HPDE6-E6E7 (cell line): ENCODE measurements at regions not wholly inside any gene's neighbourhood (a gene's known extent, or its start where the extent isn't known, plus 50 kb on each side); places are given as distances from the start of the nearest gene placed in this dataset.
A peak's percentile ranks its signal among the peaks of the same experiment; 100 is the strongest.
"Not testable (repeated sequence)": the region's sequence is repeated elsewhere in the genome, so short reads cannot be mapped to it uniquely, and the experiment has no call there.

Source experiments
- DNase-seq: peaks from one replicate; pipeline ENCODE4 v3.0.0; 2011; ENCODE audit warnings: missing footprints; ENCODE audit errors: extremely low spot score

DNA sequence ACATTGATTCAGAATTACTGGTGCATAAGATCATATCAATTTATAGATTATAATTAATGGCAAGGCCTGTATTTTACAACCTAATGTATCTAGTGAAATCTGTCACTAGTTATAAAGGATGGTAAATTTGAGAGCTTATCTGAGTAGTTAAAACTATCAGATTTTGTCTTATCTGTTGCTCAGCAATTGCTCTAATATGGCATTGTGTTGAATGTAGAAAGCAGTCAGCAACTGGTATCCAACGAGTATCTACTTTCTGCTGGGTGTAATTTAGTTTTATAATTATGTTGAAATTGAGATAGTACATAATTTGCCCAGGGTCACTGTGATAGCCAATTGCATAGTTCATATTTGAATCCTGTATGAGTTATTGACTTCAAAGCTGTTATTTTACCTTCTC, 1005.7 kb downstream of the CDH11 start:
- DNase-seq, result no peak

DNA sequence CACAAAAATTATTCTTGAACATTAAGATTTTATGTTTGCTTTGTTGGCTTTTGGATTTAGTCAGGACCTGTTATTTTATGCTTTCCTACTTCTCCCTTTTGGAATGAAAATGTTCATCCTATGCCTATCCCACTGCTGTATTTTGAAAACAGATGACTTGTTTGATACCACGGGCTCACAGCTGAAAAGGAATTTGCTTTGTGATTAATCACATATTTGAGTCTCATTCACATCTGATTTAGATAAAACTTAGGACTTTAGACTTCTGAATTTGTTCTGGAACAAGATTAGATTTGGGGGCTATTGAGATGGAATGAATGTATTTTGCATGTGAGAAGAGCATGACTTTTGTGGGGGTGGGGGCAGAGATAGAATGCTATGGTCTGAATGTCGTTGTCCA, 1012.6 kb downstream of the CDH11 start:
- DNase-seq, result no peak

DNA sequence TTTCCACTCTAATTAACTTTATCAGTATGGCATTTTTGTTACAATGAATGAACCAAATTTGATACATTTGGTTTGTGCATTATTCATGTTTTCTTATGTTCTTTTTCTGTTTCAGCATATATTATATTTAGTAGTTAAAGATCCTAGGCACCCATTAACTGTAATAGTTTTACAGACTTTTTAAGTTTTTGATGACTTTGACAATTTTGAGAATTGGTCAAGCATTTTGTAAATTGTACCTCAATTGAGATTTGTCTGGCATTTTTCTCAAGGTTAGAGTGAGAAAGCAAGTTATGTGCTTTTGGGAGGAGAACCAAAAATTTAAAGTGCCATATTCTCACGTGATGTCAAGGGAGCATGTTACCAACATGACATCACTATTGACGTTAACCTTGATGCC, 1019.2 kb downstream of the CDH11 start:
- no peak for DNase-seq

DNA sequence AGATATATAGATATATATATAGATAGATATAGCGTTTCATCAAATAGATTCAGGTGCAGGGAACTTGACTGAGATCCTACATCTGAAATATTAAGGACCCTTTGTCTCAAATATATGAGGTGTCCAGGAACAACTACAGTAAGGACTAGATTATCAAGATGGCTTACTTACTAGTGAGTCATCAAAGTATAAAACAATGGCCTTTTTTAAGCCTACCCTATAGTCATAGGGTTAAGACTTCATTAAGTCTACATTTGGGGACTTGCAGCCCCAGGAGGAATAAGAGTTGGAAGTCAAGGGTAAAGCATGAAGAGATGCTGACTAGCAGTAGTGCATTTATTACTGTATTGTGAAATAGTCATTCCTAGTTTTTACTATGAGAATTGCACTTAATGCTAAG, 1023.4 kb downstream of the CDH11 start:
- no peak for DNase-seq

DNA sequence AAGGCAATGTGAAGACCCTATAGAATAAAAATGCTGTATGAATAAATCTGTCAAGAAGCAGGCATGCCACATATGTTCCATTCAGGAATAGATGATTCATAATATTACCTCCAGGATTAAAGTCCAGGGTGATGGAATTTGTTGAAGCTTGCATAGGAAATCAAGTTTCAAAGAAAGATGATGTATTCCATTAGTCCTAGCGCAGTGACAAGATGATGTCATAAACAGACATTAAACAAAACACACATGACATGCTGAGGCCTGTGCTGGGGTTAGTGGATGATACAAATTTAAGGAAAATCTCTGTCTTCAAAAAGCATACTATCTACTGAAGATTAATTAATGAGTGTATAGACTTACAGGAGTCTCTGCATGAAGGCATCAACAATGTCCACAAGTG, 1025.2 kb downstream of the CDH11 start:
- DNase-seq, result no peak

DNA sequence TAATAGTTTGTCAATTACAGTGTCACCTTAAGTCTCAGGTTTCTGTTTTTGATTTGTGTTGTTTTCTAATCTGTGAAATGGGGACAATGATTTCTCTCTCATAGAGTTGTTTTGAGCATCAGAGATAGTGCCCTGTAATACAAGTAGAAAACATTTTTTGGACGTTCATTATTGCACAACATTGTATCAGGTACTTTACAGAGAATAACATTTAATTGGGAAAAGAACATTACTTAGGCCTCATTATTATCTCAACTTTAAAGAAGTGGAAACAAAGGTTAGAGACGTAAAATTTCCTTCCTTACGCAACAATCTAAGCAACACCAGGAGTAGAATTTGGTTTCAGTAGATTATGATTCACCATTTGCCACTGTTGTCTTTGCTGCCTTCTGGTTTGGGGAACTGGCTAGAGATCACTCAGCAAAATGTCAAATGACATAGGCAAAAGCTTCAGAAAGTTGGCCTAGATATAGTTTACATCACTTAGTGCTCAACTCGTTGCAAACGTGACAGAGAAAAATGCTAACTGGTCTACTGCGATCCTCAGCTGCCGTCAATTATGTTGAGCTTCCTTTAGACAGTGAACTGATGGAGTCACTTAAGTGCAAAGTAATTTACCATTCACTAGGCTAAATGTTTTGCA, 1026.8 kb downstream of the CDH11 start:
- DNase-seq, result no peak

DNA sequence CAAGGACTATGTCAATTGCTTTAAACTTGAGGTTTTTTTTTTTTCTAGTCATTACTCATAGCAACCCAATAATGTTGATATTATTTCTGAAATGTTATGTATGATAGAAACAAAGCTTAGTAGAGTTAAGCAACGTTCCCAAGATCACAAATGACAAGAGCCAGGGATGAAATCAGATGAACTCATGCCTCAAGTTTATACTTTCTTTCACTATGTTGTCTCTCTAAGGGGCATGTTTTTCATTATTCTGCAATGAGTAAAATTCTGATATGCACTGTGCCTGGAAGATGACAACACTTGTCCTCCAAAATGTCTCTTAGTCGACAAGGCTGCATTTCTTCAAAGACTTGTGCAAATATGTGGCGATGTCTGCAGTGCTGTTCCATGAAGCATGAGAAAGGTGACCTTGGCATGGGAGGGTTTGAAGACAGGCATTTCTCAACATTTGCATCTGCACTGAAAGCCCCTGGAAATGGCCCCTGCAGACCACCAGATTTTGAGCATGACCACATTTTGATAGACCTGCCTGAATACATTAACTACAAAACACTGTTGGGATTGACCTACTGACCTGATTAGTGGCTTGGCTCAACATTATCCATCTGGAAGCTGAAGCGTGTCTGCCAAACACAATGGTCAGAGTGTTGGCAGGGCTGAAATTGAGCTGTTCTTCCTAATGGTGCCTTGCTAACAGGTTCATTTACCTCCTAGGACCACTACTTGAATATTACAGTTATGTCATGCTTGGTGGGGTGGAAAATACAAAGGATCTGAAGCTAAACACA, 1027.5 kb downstream of the CDH11 start:
- DNase-seq, result no peak

DNA sequence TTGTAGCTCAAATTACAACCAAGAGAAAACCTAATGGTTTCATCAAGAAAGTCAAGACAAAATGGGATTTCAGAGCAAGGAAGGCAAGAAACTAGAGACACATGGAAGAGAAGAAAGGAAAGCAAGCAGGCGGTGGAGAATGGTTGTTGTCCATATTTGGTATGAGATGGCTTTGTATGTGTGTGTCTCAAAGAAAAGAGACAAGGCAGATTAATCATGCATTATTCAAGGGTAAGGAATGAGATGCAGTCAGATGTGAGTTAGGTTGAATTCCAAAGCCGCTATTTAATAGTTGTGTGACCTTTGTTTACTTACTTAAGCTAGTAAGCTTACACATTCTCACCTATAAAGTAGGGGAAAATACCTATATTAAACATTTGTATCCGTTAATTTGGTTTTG, 1029.6 kb downstream of the CDH11 start:
- DNase-seq, result peak; percentile 43

DNA sequence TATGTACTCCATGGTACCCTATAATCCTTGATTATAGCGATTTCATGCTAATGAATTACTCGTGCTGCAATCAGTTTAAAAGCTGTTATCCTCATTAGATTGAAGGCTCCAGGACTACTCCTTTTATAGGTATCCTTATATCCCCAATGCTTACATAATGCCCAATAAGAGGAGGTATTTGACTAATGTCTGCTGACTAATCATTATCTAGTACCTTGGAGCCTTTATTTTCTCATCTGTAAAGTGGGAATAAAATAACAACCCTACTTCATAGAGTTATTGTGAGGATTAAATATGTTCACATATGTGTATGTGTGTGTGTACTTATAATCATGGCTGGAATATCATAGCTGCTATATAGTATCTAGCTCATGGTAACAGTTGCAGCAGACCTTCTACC, 1031.5 kb downstream of the CDH11 start:
- no peak for DNase-seq

DNA sequence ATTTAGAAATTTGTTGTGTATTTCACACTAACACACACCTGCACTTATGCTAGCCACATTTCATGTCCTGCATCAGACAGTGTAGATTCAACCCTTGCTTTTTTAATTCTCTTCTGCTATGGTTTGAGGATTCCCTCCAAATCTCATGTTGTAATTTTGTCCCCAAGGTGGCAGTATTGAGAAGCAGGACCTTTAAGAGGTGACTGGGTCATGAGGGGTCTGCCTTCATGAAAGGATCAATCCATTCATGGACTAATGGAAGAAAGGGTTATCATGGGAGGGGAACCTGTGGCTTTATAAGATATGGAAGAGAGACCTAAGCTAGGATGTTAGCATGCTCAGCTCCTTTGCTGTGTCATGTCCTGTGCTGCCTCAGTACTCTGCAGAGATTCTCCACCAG, 1032.2 kb downstream of the CDH11 start:
- DNase-seq, result no peak

DNA sequence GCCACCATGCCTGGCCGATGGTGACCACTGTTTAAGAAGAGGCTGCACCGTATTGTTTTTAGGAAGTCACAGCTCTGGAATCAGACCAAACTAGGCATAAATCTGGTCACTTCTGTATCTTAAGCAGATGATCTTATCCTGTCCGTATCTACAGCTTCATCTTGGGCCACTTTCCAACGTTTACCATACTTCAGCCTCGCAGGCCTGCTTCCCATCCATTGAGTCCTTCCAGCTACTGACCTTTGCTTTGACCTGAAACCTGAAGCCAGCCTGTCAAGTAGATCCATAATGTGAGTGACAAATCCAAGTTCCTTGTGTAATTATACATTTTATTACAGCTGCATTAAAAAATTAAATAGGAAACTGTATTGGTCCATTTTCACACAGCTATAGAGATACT, 1033.0 kb downstream of the CDH11 start:
- no peak for DNase-seq

DNA sequence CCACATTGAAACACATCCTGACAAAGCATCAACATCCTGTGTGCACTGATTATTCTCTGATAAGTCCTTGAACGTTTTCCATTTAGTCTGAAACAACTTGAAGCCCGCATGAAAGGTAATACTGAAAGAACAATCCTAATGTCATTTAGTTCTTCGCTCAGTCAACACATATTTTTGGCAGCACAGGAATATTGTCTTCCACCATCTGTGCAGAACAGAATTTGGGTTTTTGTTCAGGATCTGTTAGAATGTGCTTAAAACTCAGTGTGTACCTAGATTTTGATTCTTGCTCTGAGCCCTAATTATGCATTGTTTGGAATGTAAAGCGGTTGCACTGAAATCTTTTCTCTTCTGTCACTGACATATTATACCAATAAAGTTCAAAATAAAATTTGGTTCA, 1036.6 kb downstream of the CDH11 start:
- DNase-seq, result no peak

DNA sequence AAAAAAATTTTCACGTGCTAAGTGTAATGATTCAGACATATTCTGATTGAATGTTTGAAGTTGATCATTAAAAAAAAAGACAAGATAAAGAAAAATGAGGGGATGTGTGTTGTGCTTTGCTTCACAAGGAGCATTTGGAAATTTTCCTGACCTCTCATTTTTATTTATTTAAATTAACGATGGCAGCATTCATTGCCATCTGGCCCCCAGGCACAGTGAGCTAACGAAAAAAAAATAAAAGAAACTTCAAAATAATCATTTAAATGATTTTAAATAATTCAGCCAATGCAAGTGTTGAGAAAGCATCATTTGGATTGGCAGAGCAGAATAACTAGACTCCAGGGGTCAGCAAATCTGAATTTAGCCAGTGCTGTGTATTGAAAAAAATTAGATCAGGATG, 1037.2 kb downstream of the CDH11 start:
- no peak for DNase-seq

DNA sequence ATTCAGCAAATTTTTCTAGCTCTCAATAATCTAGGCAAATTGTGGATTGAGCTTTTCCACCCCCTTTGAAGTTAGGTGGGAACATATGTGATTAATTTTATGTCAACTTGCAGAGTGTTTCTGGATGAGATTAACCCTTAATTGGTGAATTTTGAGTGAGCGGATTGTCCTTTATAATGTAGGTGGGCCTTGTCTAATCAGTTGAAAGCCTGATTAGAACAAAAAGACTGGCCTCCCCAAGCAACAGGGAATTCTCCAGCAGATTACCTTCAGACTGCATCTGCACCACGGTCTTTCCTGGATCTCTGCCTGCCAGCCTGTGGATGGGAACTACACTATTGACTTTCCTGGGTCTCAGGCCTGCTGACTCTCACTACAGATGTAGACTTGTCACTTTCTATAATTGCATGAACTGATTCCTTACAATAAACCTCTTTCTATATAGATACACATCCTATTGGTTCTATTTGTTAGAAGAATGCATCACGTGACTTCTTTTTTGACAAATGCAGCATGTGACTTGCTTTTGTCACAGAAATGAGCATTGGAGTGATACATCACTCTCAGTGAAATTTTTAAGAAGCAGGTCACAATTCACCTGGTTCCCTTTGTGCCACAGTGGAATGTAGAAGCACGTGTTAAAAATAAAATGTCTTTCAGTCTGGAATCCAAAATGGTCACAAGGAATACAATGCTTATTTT, 1038.3 kb downstream of the CDH11 start:
- no peak for DNase-seq

DNA sequence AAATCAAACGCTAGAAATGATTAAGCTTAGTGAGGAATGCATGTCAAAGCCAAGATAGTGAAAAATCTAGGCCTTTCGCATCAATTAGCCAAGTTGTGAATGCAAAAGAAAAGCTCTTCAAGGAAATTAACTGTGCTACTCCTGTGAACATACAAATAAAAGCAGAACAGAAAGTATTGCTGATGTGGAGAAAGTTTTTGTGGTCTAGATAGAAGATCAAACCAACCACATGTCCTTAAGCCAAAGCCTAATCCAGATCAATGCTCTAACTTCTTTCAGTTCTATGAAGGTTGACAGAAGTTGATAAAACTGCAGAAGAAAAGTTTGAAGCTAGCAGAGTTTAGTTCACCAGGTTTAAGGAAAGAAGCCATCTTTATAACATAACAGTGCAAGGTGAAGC, 1044.6 kb downstream of the CDH11 start:
- no peak for DNase-seq

DNA sequence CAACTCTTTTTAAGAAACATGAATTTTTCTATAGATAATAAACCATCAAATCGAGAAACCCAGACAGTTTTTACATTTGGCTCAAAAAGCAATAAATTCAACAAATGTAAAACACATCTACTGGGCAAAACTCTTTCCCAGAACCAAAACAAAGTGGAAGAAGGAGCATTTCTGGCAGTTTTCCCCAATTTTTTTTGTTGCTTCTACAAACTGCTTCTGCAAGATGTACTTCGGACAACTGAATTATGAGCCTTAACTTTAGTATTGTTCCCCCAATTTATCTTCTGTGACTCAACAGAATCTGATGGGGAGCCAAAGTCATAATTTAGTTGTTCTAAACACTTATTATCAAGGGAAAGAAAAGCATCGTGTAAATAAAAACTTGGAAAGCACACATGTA, 1047.2 kb downstream of the CDH11 start:
- DNase-seq, result no peak

DNA sequence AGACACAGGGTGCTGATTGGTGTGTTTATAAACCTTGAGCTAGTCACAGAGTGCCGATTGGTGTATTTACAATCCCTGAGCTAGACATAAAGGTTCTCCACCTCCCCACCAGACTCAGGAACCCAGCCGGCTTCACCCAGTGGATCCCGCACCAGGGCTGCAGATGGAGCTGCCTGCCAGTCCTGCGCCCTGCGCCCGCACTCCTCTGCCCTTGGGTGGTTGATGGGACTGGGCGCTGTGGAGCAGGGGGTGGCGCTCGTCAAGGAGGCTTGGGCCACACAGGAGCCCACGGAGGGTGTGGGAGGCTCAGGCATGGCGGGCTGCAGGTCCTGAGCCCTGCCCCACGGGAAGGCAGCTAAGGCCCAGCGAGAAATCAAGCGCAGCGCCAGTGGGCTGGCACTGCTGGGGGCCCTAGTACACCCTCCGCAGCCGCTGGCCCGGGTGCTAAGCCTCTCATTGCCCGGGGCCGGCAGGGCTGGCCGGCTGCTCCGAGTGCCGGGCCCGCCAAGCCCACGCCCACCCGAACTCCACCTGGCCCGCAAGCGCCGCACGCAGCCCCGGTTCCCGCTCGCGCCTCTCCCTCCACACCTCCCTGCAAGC, 1049.6 kb downstream of the CDH11 start:
- DNase-seq, result not testable (repeated sequence)

DNA sequence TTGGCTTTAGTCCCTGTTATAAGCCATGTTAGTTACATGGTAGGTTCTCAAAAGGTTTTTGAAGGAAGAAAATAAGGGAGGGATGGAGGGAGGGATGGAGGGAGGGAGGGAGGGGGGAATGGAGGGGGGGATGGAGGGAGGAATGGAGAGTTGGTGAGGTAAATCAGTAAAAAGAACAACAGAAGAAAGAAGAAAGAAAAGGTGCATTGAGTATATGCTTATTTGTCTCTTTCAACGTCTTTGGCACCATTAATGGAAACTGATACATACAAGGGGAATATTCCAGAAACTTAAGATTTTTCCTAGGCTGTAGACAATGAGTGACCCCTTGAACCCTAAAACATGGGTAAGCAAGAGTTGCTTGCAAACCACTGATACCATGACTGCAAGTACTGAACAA, 1056.3 kb downstream of the CDH11 start:
- DNase-seq, result no peak

DNA sequence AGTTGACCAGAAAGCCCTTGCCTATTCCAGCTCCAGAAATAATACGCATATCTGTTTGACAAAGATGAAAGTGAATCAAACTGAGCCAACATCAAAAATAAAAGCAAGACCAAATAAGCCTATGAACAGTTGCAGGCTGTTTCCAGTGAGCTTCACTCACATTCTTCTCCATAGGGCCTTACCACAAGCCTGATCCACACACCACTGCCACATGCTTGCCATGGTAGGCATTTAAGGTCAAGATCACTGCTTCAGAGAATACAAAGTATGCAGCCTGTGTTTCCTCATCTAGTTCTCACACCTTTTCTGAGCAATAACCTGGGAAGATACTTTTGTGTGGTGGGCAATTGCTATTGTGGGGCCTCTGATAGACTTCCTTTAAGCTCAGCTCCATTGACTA, 1060.2 kb downstream of the CDH11 start:
- no peak for DNase-seq

DNA sequence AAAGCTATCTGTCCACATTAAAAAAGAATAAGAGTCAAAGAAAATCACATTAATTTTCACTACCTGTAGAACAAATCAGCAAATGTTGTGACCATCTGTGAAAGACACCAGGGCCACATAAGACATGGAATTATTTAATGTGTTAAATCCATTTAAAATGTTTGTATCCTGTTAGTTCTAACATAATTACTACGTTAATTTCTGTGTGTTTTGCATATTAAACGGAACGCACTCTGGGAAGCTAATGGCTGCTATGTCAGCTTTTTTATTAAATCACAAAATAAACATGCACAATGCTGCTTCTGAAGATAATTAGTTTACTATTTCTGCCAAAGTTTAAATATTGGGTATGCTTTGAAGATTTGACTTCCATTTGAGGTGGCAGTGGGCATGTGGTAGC, 1061.2 kb downstream of the CDH11 start:
- DNase-seq, result no peak

DNA sequence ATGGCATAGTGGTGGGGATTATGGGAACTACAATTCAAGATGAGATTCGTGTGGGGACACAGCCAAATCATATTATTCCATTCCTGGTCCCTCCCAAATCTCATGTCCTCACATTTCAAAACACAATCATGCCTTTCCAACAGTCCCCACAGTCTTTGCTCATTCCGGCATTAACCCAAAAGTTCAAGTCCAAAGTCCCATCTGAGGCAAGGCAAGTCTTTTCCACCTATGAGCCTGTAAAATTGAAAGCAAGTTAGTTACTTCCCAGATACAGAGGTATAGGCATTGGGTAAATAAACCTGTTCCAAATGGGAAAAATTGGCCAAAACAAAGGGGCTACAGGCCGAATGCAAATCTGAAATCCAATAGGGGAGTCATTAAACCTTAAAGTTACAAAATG, 1063.2 kb downstream of the CDH11 start:
- DNase-seq, result no peak

DNA sequence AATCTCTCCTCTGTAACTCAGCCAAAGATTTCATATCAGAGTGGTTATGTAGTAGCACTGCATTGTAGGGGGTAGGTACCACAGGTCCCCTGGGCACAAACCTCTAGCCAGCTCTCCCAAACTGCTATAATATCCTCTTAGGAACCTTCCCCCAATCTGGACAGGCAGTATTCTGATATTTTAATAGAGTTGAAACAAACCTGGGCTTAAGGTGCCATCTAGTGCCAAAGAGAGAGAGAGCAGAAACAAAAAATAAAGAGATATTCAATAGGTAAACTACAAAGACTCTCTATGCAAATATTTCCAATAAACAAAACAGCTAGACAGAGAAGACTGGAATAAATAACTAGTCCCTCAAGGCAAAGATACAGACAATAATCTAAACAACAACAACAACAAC, 1070.0 kb downstream of the CDH11 start:
- DNase-seq, result peak; percentile 21

DNA sequence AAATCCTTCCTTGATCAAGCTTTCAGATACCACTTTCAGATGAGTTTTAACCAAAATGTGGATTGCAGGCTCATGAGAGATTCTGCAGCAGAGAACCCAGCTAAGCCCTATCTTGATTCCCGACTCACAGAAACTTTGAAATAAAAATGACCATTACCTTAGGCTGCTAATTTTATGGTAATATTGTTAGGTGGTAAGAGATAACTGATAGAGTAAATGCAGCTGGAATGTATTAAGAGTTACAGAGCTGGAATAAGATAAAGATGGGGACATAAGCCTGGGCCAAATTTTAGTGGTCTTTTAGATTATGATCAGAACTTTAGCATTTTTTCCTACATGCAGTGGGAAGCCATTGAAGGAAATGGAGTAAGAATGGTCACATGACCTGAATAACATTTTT, 1074.0 kb downstream of the CDH11 start:
- DNase-seq, result no peak
